ENCODE measurements at regions not wholly inside any gene's neighbourhood (a gene's known extent, or its start where the extent isn't known, plus 50 kb on each side); places are given as distances from the start of the nearest gene placed in this dataset.

- TF ChIP-seq CTCF (IDR thresholded peaks at IDR 0.05; ENCODE audit: low read length) (no peak), EZH2phosphoT487 (IDR thresholded peaks at IDR 0.05; ENCODE audit: low read length) (no peak)
Measured at GRCh38 chr9:81513059-81513458, 176.3 kb downstream of the TLE1 start.
